ENCODE measurements at regions not wholly inside any gene's neighbourhood (a gene's known extent, or its start where the extent isn't known, plus 50 kb on each side); places are given as distances from the start of the nearest gene placed in this dataset.

DNA sequence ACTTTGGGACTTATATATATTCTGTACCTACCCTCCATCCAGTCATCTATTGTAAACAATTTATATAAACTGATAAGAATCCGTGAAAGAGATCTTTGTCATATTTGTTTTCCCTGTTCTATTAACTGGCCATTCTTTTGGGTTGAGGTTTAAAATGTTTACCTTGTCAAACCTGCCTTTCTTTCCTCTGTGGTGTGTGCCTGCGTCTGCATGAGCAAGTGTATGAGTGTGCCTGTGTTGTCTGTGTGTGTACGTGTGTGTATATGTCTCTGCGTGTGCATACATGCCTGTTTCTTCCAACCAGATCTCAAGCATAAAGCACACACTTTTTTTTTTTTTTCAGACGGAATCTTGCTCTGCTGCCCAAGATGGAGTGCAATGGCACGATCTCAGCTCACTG is 201.5 kb downstream of the C16orf95 start:
- Histone ChIP-seq H3K4me3 (ENCODE audit: low read length in 3 of 3) (no peak overlapping the region), H3K9ac (ENCODE audit: low read length in 3 of 3) (no peak overlapping the region), H3K9me3 (ENCODE audit: control insufficient read depth in 2 of 3, insufficient read depth in 1 of 3, low read length in 3 of 3) (no peaks in the 10 kb centered on the region), H3K4me1 (ENCODE audit: control insufficient read depth in 2 of 3, insufficient read depth in 2 of 3, low read depth in 1 of 3, low read length in 3 of 3) (no peaks in the 10 kb centered on the region), H3K27ac (ENCODE audit: low read depth in 2 of 2, low read length in 2 of 2) (no peak overlapping the region), H3K27me3 (ENCODE audit: control insufficient read depth, insufficient read depth, low read length) (no peaks in the 10 kb centered on the region), H3K36me3 (ENCODE audit: control insufficient read depth in 2 of 3, insufficient read depth in 3 of 3, low read length in 3 of 3) (no peaks in the 10 kb centered on the region)
- TF ChIP-seq, protein P1, sequence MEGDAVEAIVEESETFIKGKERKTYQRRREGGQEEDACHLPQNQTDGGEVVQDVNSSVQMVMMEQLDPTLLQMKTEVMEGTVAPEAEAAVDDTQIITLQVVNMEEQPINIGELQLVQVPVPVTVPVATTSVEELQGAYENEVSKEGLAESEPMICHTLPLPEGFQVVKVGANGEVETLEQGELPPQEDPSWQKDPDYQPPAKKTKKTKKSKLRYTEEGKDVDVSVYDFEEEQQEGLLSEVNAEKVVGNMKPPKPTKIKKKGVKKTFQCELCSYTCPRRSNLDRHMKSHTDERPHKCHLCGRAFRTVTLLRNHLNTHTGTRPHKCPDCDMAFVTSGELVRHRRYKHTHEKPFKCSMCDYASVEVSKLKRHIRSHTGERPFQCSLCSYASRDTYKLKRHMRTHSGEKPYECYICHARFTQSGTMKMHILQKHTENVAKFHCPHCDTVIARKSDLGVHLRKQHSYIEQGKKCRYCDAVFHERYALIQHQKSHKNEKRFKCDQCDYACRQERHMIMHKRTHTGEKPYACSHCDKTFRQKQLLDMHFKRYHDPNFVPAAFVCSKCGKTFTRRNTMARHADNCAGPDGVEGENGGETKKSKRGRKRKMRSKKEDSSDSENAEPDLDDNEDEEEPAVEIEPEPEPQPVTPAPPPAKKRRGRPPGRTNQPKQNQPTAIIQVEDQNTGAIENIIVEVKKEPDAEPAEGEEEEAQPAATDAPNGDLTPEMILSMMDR (IDR thresholded peaks at IDR 0.05; ENCODE audit: borderline replicate concordance, extremely low read depth, insufficient read depth): no peak
- DNase-seq (no peak), FAIRE-seq (no peak)
- intact Hi-C loops (cut with DNase I): no loop called here

DNA sequence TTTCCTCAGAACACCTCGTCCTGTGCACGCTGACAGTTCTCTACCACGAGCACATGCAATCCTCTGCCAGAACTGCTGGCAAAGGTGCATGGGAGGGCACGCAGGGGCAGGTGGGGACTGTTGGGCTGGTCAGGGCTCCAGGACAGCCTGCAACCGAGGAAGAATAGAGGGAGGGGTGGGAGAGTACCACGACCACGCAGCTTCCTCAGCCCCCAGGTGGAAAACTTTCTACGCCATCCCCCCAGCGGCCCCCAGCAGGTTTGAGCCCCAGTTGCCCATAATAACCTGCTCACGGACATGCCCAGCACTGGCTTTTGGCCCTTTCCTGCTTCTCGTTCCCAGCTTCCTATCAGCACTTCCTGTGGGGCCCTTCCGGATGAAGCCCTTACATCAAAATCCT is 199.3 kb downstream of the C16orf95 start:
- TF ChIP-seq, protein P1 (IDR thresholded peaks at IDR 0.05; ENCODE audit: borderline replicate concordance, extremely low read depth, insufficient read depth): no peak
- H3K4me3 ChIP-seq (ENCODE audit: low read length in 3 of 3): no peak overlapping the region
- no peak for DNase-seq
- no peak for FAIRE-seq
- H3K27ac ChIP-seq (ENCODE audit: low read depth in 2 of 2, low read length in 2 of 2): no peak overlapping the region
- no peaks in the 10 kb centered on the region for H3K9me3 ChIP-seq (ENCODE audit: control insufficient read depth in 2 of 3, insufficient read depth in 1 of 3, low read length in 3 of 3)
- H3K9ac ChIP-seq (ENCODE audit: low read length in 3 of 3): no peak overlapping the region
- intact Hi-C loops (cut with DNase I): no loop called here
- no peaks in the 10 kb centered on the region for H3K4me1 ChIP-seq (ENCODE audit: control insufficient read depth in 2 of 3, insufficient read depth in 2 of 3, low read depth in 1 of 3, low read length in 3 of 3)
- H3K36me3 ChIP-seq (ENCODE audit: control insufficient read depth in 2 of 3, insufficient read depth in 3 of 3, low read length in 3 of 3): no peaks in the 10 kb centered on the region
- no peaks in the 10 kb centered on the region for H3K27me3 ChIP-seq (ENCODE audit: control insufficient read depth, insufficient read depth, low read length)

DNA sequence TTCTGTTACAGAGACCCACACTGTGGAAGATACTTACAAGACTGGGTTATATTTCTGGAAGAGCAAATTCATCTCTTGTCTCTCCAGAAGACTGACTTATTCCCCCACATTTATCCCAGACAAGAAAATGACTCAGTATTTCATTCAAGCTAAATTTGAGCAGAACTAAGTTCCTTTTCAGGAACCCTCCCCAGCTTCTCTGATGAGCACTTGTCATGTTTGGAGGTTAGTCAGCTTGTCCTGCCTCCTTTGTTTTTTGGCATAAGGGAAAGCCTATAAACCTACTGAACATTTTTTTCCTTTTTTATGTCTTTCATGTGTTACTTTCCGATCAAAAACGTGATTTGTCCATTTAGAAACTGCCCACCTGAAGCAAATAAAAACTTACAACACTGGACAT is 198.0 kb downstream of the C16orf95 start:
- Histone ChIP-seq H3K27ac (ENCODE audit: low read depth in 2 of 2, low read length in 2 of 2) (no peak overlapping the region), H3K36me3 (ENCODE audit: control insufficient read depth in 2 of 3, insufficient read depth in 3 of 3, low read length in 3 of 3) (no peaks in the 10 kb centered on the region), H3K4me1 (ENCODE audit: control insufficient read depth in 2 of 3, insufficient read depth in 2 of 3, low read depth in 1 of 3, low read length in 3 of 3) (no peaks in the 10 kb centered on the region), H3K9ac (ENCODE audit: low read length in 3 of 3) (no peak overlapping the region), H3K27me3 (ENCODE audit: control insufficient read depth, insufficient read depth, low read length) (no peaks in the 10 kb centered on the region), H3K4me3 (ENCODE audit: low read length in 3 of 3) (no peak overlapping the region), H3K9me3 (ENCODE audit: control insufficient read depth in 2 of 3, insufficient read depth in 1 of 3, low read length in 3 of 3) (no peaks in the 10 kb centered on the region)
- FAIRE-seq: no peak
- DNase-seq: no peak
- intact Hi-C loops (cut with DNase I): no loop called here
- TF ChIP-seq, protein P1 (IDR thresholded peaks at IDR 0.05; ENCODE audit: borderline replicate concordance, extremely low read depth, insufficient read depth): no peak

DNA sequence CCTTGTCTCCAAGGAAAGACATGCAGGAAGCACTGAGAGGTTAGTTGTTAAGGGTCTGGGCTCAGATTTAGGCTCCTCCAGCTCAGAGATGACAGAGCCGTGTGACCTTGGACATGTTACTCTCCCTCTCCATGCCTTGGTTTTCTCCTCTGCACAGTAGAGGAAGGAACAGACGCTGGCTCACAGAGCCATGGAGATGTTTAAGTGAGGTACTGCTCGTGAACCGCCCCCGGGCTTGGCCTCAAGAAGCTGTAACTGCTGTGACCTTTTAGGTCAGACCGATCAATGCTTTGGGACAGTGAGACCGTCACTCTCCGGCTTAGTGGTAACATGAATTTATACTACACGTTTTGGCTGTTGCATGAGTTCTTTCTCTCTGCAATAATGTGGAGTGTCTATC is 197.4 kb downstream of the C16orf95 start:
- intact Hi-C loops (cut with DNase I): no loop called here
- Histone ChIP-seq H3K9me3 (ENCODE audit: control insufficient read depth in 2 of 3, insufficient read depth in 1 of 3, low read length in 3 of 3) (peaks cover 0 to 3% (median 0%) of the 10 kb centered on the region in 3 donors), H3K27ac (ENCODE audit: low read depth in 2 of 2, low read length in 2 of 2) (no peak overlapping the region), H3K9ac (ENCODE audit: low read length in 3 of 3) (no peak overlapping the region), H3K4me3 (ENCODE audit: low read length in 3 of 3) (no peak overlapping the region), H3K36me3 (ENCODE audit: control insufficient read depth in 2 of 3, insufficient read depth in 3 of 3, low read length in 3 of 3) (no peaks in the 10 kb centered on the region), H3K4me1 (ENCODE audit: control insufficient read depth in 2 of 3, insufficient read depth in 2 of 3, low read depth in 1 of 3, low read length in 3 of 3) (peaks cover 0 to 2% (median 0%) of the 10 kb centered on the region in 3 donors), H3K27me3 (ENCODE audit: control insufficient read depth, insufficient read depth, low read length) (no peaks in the 10 kb centered on the region)
- DNase-seq (no peak), FAIRE-seq (no peak)
- TF ChIP-seq, protein P1 (IDR thresholded peaks at IDR 0.05; ENCODE audit: borderline replicate concordance, extremely low read depth, insufficient read depth): no peak

Measured in kidney (tissue), 13 donors.